ENCODE measurements at regions not wholly inside any gene's neighbourhood (a gene's known extent, or its start where the extent isn't known, plus 50 kb on each side); places are given as distances from the start of the nearest gene placed in this dataset.

GRCh38 chr6:102853249-102853955 is 1459.9 kb downstream of the GRIK2 start:
- TF ChIP-seq POLR2A (IDR thresholded peaks at IDR 0.05; ENCODE audit: low read depth, low read length), result no peak
- no peak for TF ChIP-seq MAX (IDR thresholded peaks at IDR 0.05; ENCODE audit: insufficient read depth, insufficient read length)
- no peak for TF ChIP-seq POLR2AphosphoS5 (IDR thresholded peaks at IDR 0.05; ENCODE audit: insufficient read depth, low read depth, low read length)
- no peak for TF ChIP-seq MYC (IDR thresholded peaks at IDR 0.05; ENCODE audit: low read depth, low read length)
- TF ChIP-seq FOS (IDR thresholded peaks at IDR 0.05; ENCODE audit: borderline replicate concordance, insufficient read depth, low read length), result no peak
- no peak for TF ChIP-seq CTCF (IDR thresholded peaks at IDR 0.05; ENCODE audit: extremely low read depth in 1 of 2, insufficient read depth in 1 of 2, low read depth in 1 of 2, low read length in 2 of 2)
- TF ChIP-seq EZH2 (IDR thresholded peaks at IDR 0.05; ENCODE audit: borderline replicate concordance, low read depth, low read length, severe bottlenecking), result no peak
- TF ChIP-seq JUN (IDR thresholded peaks at IDR 0.05; ENCODE audit: borderline replicate concordance, insufficient read depth, insufficient read length, low read depth), result no peak
- TF ChIP-seq GATA2 (IDR thresholded peaks at IDR 0.05; ENCODE audit: insufficient read depth, insufficient read length, low read depth, low read length), result no peak
- ChIA-PET POLR2A (no interaction called here), CTCF (no interaction called here)
- H3K9ac ChIP-seq (replicated peaks; ENCODE audit: extremely low read depth, insufficient read depth, low read length), result no peak overlapping the region
- no peak overlapping the region for H3K4me2 ChIP-seq (ENCODE audit: insufficient read depth, low read length)
- no peak overlapping the region for H2AFZ ChIP-seq (ENCODE audit: low read depth, low read length)
- no peak overlapping the region for H3K4me3 ChIP-seq (replicated peaks in 1 of 3; ENCODE audit: insufficient read depth in 1 of 3, low read depth in 1 of 3, low read length in 3 of 3)
- dilution Hi-C loops (cut with MboI; ENCODE audit: extremely low pct_ligation_motif_present, low sequenced_read_pairs), result no loop called here
- no peaks in the 10 kb centered on the region for H3K36me3 ChIP-seq (ENCODE audit: control insufficient read depth in 2 of 2, extremely low read depth in 1 of 2, insufficient read depth in 2 of 2, low read length in 2 of 2)
- no peaks in the 10 kb centered on the region for H3K9me3 ChIP-seq (replicated peaks; ENCODE audit: control insufficient read depth, insufficient read depth, low read length)
- H3K27me3 ChIP-seq (ENCODE audit: control insufficient read depth in 2 of 2, insufficient read depth in 2 of 2, low read length in 2 of 2), result no peaks in the 10 kb centered on the region
- H3K79me2 ChIP-seq (ENCODE audit: control insufficient read depth, insufficient read depth, low read length), result no peaks in the 10 kb centered on the region
- intact Hi-C loops (cut with micrococcal nuclease), result loop anchor here (5.0 kb wide), 1 partner anchor 1474 kb away; no protein-coding TSS in a partner anchor
- H4K20me1 ChIP-seq (replicated peaks; ENCODE audit: control insufficient read depth, extremely low read depth, insufficient read depth, low read length), result no peaks in the 10 kb centered on the region
- H3K9me1 ChIP-seq (replicated peaks; ENCODE audit: control insufficient read depth, extremely low read depth, insufficient read depth, low read length), result no peaks in the 10 kb centered on the region
- no peaks in the 10 kb centered on the region for H3K4me1 ChIP-seq (ENCODE audit: control insufficient read depth, extremely low read depth, insufficient read depth, low read length)
- BruUV-seq (replicated peaks), result no TSS peak
- DNase-seq (ENCODE audit: low read depth, low spot score) (no peak), FAIRE-seq (no peak)
- H3K27ac ChIP-seq (ENCODE audit: insufficient read depth, low read depth, low read length), result no peak overlapping the region

Measured in endothelial cell of umbilical vein (primary cell).